ENCODE measurements at regions not wholly inside any gene's neighbourhood (a gene's known extent, or its start where the extent isn't known, plus 50 kb on each side); places are given as distances from the start of the nearest gene placed in this dataset.

DNA sequence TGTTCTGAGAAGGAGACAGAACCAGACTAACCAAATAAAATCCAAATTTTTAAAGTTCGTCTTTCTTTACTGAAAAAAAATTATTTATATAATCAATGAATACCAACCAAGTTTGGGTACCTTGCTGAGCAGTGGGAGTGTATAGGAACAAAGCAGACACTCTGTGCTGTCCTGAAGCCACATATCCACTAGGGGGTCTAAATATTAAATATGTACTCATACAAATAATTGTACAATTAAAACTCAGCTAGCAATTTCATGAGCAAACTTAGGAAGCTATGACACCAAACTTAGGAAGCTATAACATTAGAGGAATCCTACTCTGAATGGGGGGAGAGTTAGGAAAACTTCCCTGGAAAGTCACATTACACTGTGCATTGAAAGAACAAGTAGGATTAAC lies 582.0 kb upstream of the EPHA5 start:
- no peak for TF ChIP-seq EZH2phosphoT487 (IDR thresholded peaks at IDR 0.05; ENCODE audit: borderline replicate concordance)
- TF ChIP-seq, protein P1, sequence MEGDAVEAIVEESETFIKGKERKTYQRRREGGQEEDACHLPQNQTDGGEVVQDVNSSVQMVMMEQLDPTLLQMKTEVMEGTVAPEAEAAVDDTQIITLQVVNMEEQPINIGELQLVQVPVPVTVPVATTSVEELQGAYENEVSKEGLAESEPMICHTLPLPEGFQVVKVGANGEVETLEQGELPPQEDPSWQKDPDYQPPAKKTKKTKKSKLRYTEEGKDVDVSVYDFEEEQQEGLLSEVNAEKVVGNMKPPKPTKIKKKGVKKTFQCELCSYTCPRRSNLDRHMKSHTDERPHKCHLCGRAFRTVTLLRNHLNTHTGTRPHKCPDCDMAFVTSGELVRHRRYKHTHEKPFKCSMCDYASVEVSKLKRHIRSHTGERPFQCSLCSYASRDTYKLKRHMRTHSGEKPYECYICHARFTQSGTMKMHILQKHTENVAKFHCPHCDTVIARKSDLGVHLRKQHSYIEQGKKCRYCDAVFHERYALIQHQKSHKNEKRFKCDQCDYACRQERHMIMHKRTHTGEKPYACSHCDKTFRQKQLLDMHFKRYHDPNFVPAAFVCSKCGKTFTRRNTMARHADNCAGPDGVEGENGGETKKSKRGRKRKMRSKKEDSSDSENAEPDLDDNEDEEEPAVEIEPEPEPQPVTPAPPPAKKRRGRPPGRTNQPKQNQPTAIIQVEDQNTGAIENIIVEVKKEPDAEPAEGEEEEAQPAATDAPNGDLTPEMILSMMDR (conservative IDR thresholded peaks at IDR 0.05; ENCODE audit: low read length), result peak; percentile 38
